Head of caudate nucleus (tissue), 42 donors: ENCODE measurements at regions not wholly inside any gene's neighbourhood (a gene's known extent, or its start where the extent isn't known, plus 50 kb on each side); places are given as distances from the start of the nearest gene placed in this dataset.
A peak's percentile ranks its signal among the peaks of the same experiment; 100 is the strongest.
"Not testable (repeated sequence)": the region's sequence is repeated elsewhere in the genome, so short reads cannot be mapped to it uniquely, and the experiment has no call there.

Experiments used
- DNase-seq, 42 donors: peaks; one replicate each; pipeline versions ENCODE4 v3.0.0 to v3.0.0-alpha.2; 2020 to 2021; ENCODE audit warnings: mixed read lengths in 7 of 42
- intact Hi-C: fragments of 100-400 bp; cut with DNase I; formaldehyde crosslinking; loops from one replicate; pipeline ENCODE4 v1.15.0; 2022

GRCh38 chr2:175872721-175873120 is 129.3 kb downstream of the LNPK start:
- intact Hi-C loops: no loop called here
- no peak for DNase-seq

- DNase-seq: no peak
- intact Hi-C loops: no loop called here
These were observed 130.1 kb downstream of the LNPK start for GRCh38 chr2:175872005-175872348.

GRCh38 chr2:175871331-175872004 is 130.6 kb downstream of the LNPK start:
- no peak for DNase-seq
- intact Hi-C loops: no loop called here

- intact Hi-C loops: no loop called here
- DNase-seq: no peak
These were observed 136.4 kb downstream of the LNPK start for GRCh38 chr2:175865716-175866115.

- intact Hi-C loops: no loop called here
- DNase-seq: no peak
These were observed 137.8 kb downstream of the LNPK start for GRCh38 chr2:175864137-175864850.

GRCh38 chr2:175861958-175862357 is 140.1 kb downstream of the LNPK start:
- no peak for DNase-seq

GRCh38 chr2:175855794-175856453 is 146.1 kb downstream of the LNPK start:
- peak in 26 of 42 donors; percentile 4 to 73 (median 16) for DNase-seq
- intact Hi-C loops: no loop called here

More at GRCh38 chr2:175861958-175862357, 140.1 kb downstream of the LNPK start:
- intact Hi-C loops: no loop called here

- no peak for DNase-seq
- intact Hi-C loops: no loop called here
These were observed 146.8 kb downstream of the LNPK start for GRCh38 chr2:175855236-175855635.

GRCh38 chr2:175854665-175855064 is 147.4 kb downstream of the LNPK start:
- no peak for DNase-seq
- intact Hi-C loops: no loop called here

- peak in 1 of 42 donors; percentile 18 for DNase-seq
- intact Hi-C loops: no loop called here
These were observed 147.9 kb downstream of the LNPK start for GRCh38 chr2:175854129-175854528.

GRCh38 chr2:175853616-175853890 is 148.5 kb downstream of the LNPK start:
- no peak for DNase-seq
- intact Hi-C loops: no loop called here

- intact Hi-C loops: no loop called here
- DNase-seq: no peak
These were observed 149.0 kb downstream of the LNPK start for GRCh38 chr2:175852879-175853615.

GRCh38 chr2:175847128-175847527 is 154.9 kb downstream of the LNPK start:
- intact Hi-C loops: no loop called here
- DNase-seq: no peak

GRCh38 chr2:175844169-175844568 is 157.9 kb downstream of the LNPK start:
- intact Hi-C loops: no loop called here
- no peak for DNase-seq

GRCh38 chr2:175843625-175844024 is 158.4 kb downstream of the LNPK start:
- intact Hi-C loops: no loop called here
- no peak for DNase-seq

GRCh38 chr2:175842996-175843395 is 159.1 kb downstream of the LNPK start:
- DNase-seq: no peak
- intact Hi-C loops: no loop called here

- DNase-seq, intact Hi-C loops: not testable (repeated sequence)
These were observed 161.3 kb downstream of the LNPK start for GRCh38 chr2:175840765-175841164.

GRCh38 chr2:175840256-175840655 is 161.8 kb downstream of the LNPK start:
- no peak for DNase-seq
- intact Hi-C loops: no loop called here

GRCh38 chr2:175838979-175839378 is 163.1 kb downstream of the LNPK start:
- intact Hi-C loops: no loop called here
- DNase-seq: no peak

GRCh38 chr2:175837046-175837445 is 165.0 kb downstream of the LNPK start:
- intact Hi-C loops: no loop called here
- DNase-seq: no peak
